ENCODE measurements at regions not wholly inside any gene's neighbourhood (a gene's known extent, or its start where the extent isn't known, plus 50 kb on each side); places are given as distances from the start of the nearest gene placed in this dataset.

- TF ChIP-seq CTCF (IDR thresholded peaks at IDR 0.05): no peak
- TF ChIP-seq POLR2A (IDR thresholded peaks at IDR 0.05; ENCODE audit: low read depth): no peak
- no peak for TF ChIP-seq EP300 (IDR thresholded peaks at IDR 0.05)
These were observed 98.3 kb upstream of the DIO3 start for GRCh38 chr14:101462726-101463565.
